ENCODE measurements at regions not wholly inside any gene's neighbourhood (a gene's known extent, or its start where the extent isn't known, plus 50 kb on each side); places are given as distances from the start of the nearest gene placed in this dataset.

DNA sequence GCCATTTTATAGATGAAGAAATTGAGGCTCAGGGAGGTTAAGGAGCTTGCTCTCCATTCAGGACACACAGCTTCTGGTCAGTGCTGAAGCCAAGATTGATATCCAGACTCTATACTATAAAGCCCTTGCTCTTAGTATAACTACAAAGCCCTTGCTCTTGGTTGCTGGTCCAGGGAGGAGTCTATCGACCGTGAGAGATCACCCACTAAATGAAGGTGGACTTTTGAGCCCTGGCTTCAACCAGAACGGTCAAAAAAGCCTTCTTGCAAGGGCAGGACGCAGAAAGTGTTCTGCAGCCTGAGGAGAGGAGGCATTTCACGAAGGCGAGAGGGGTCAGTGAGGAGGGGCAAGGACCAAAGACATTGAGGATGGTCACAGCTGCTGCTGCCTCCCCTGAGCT is 176.3 kb downstream of the CYP26A1 start:
- TF ChIP-seq, protein P1, sequence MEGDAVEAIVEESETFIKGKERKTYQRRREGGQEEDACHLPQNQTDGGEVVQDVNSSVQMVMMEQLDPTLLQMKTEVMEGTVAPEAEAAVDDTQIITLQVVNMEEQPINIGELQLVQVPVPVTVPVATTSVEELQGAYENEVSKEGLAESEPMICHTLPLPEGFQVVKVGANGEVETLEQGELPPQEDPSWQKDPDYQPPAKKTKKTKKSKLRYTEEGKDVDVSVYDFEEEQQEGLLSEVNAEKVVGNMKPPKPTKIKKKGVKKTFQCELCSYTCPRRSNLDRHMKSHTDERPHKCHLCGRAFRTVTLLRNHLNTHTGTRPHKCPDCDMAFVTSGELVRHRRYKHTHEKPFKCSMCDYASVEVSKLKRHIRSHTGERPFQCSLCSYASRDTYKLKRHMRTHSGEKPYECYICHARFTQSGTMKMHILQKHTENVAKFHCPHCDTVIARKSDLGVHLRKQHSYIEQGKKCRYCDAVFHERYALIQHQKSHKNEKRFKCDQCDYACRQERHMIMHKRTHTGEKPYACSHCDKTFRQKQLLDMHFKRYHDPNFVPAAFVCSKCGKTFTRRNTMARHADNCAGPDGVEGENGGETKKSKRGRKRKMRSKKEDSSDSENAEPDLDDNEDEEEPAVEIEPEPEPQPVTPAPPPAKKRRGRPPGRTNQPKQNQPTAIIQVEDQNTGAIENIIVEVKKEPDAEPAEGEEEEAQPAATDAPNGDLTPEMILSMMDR (IDR thresholded peaks at IDR 0.05; ENCODE audit: extremely low read depth in 1 of 2, insufficient read depth in 1 of 2, low read depth in 1 of 2, low read length in 2 of 2), result no peak
- TF ChIP-seq POLR2A (IDR thresholded peaks at IDR 0.05; ENCODE audit: low read depth, low read length) (no peak), POLR2AphosphoS5 (IDR thresholded peaks at IDR 0.05; ENCODE audit: insufficient read depth, low read depth, low read length) (no peak), EZH2 (IDR thresholded peaks at IDR 0.05; ENCODE audit: borderline replicate concordance, low read depth, low read length, severe bottlenecking) (no peak), GATA2 (IDR thresholded peaks at IDR 0.05; ENCODE audit: insufficient read depth, insufficient read length, low read depth, low read length) (no peak), MYC (IDR thresholded peaks at IDR 0.05; ENCODE audit: low read depth, low read length) (no peak), JUN (IDR thresholded peaks at IDR 0.05; ENCODE audit: borderline replicate concordance, insufficient read depth, insufficient read length, low read depth) (no peak)
- TF ChIP-seq, protein P2, sequence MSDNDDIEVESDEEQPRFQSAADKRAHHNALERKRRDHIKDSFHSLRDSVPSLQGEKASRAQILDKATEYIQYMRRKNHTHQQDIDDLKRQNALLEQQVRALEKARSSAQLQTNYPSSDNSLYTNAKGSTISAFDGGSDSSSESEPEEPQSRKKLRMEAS (IDR thresholded peaks at IDR 0.05; ENCODE audit: insufficient read depth, insufficient read length), result no peak
